IPS-20b (cell line): ENCODE measurements at regions not wholly inside any gene's neighbourhood (a gene's known extent, or its start where the extent isn't known, plus 50 kb on each side); places are given as distances from the start of the nearest gene placed in this dataset.
"Not testable (repeated sequence)": the region's sequence is repeated elsewhere in the genome, so short reads cannot be mapped to it uniquely, and the experiment has no call there.

ENCODE experiments used
- H3K27ac ChIP-seq: one replicate; pipeline ENCODE4 v1.5.1; 2013; ENCODE audit warnings: low read length
- H3K27me3 ChIP-seq: 2 replicates; pipeline ENCODE4 v1.6.1; 2013; ENCODE audit warnings: mild to moderate bottlenecking, low read length, inconsistent platforms; ENCODE audit not compliant: insufficient read depth
- H3K36me3 ChIP-seq: 2 replicates; pipeline ENCODE4 v1.6.1; 2013; ENCODE audit warnings: low read depth, mild to moderate bottlenecking, inconsistent platforms, low read length, moderate library complexity; ENCODE audit not compliant: insufficient read depth
- H3K4me1 ChIP-seq: 2 replicates; pipeline ENCODE4 v1.6.1; 2013; ENCODE audit warnings: mild to moderate bottlenecking, control low read depth, inconsistent platforms, low read length, moderate library complexity; ENCODE audit not compliant: insufficient read depth
- H3K4me3 ChIP-seq: 2 replicates; pipeline ENCODE4 v1.5.1; 2013; ENCODE audit warnings: mild to moderate bottlenecking, low read length, inconsistent platforms
- H3K9ac ChIP-seq: 2 replicates; pipeline ENCODE4 v1.6.1; 2013; ENCODE audit warnings: low read depth, mild to moderate bottlenecking, inconsistent platforms, low read length, moderate library complexity
- H3K9me3 ChIP-seq: 2 replicates; pipeline ENCODE4 v1.6.1; 2013; ENCODE audit warnings: mild to moderate bottlenecking, low read depth, low read length, inconsistent platforms; ENCODE audit not compliant: insufficient read depth

DNA sequence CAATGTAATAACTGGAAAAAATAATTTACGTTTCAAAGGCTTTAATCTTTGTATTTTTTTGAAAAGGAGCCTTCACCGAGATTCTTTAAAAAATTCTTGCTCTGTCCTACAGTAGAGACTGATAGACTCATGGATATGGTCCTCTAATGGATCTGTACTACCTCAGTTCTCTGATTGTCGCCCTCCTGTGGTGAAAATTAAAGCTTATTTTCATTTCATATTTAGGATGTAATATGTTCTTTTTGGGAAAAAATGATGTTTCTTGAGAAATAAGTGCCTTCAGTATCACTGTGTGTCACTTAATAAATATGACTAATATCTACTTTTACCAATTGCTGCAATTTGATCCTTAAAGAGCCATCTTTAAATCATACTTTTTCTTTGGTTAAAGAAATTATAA is 4593.3 kb upstream of the OR11H1 start:
- not testable (repeated sequence) for H3K27ac ChIP-seq, H3K27me3 ChIP-seq, H3K36me3 ChIP-seq, H3K9ac ChIP-seq, H3K4me3 ChIP-seq, H3K4me1 ChIP-seq
- H3K9me3 ChIP-seq: peaks cover 65% of the 10 kb centered on the region

DNA sequence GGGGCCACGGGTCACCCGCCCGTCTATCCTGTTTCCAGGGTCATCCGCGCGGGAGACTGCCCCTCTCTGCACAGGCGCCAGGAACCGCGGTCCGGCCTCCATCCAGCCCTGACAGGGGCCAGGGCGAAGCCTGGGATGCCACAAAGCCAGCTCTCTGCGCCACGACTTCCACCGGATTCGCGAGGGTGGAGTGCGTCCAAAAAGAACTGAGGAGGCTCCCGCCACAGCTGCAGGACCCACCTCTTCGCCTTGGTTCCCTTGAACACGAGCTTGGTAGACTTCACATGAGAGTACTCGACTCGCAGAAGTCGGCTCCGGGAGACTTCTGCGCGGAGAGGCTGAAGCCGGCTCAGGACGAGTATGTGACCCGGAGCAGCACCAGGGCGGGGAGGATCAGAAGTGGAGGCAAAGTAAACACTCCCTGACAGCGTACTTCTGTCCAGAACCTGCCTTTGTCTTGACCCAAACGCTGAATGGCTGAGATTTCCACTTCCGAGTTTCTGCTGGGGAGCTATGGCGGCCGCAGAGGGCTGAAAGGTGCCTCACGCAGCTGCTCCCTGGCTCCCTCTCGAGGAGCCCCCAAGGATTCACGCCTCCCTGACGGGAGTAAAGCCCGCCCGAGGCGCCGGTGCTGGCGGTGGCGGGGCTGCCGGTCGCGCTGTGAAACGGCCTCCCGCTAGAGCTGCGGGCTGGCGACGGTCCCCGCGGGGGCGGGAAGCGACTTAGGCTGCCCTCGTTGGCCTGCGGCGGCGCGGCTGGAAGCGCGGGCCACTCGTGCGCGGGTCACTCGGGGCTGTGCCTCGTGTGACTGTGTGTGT is 4566.7 kb upstream of the OR11H1 start:
- Histone ChIP-seq H3K27ac (no peak overlapping the region), H3K9me3 (peaks cover 71% of the 10 kb centered on the region), H3K4me1 (no peaks in the 10 kb centered on the region), H3K9ac (no peak overlapping the region), H3K27me3 (no peaks in the 10 kb centered on the region), H3K4me3 (no peak overlapping the region), H3K36me3 (no peaks in the 10 kb centered on the region)

DNA sequence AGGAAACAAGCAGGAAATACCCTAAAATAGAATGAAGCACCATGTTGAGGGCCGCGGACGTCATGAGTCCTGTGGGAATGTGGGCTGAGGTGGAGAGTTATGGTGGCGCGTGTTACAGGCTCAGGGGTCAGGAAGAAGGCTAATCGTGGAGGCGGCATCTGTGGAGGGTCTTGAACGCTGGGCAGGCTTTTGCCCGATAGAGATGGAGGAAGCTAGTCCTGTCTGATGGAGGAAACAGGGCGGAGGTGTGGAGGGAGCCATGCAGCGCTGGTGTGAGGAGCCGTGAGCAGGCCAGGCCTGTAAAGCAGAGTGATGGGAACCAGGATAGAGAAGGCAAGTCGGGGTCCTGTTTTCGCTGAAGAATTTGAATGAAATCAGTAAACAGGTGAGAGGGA is 4566.1 kb upstream of the OR11H1 start:
- H3K9me3 ChIP-seq: peaks cover 68% of the 10 kb centered on the region
- H3K4me3 ChIP-seq, H3K9ac ChIP-seq, H3K27ac ChIP-seq, H3K4me1 ChIP-seq, H3K36me3 ChIP-seq, H3K27me3 ChIP-seq: not testable (repeated sequence)
